ENCODE measurements at regions not wholly inside any gene's neighbourhood (a gene's known extent, or its start where the extent isn't known, plus 50 kb on each side); places are given as distances from the start of the nearest gene placed in this dataset.
"Not testable (repeated sequence)": the region's sequence is repeated elsewhere in the genome, so short reads cannot be mapped to it uniquely, and the experiment has no call there.

DNA sequence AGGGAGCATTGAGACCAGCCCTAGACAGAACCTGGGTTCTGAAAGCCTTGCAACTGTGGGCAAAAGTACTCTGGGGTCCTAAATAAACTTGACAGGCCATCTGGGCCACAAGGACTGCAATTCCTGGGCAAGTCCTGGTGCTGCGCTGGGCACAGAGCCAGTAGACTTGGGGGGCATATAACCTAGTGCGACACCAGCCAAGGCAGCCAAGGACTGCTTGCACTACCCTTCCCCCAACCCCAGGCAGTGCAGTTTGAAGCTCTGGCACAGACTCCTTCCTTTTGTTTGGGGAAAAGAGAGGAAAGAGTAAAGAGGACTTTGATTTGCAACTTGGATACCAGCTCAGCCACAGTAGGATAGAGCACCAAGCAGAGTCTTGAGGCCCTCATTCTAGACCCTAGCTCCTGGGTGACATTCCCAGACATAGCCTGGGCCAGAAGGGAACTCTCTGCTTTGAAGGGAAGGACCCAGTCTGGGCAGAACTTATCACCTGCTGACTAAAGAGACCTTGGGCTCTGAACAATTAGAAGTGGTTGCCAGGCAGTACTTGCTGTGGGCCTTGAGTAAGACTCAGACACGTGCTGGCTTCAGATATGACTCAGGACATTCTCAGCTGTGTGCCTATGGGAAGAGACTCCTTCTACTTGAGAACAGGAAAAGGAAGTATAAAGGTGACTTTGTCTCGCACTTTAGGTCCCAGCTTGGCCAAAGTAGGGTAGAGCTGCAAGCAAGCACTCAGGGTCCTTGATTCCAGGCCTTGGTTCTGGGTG is 522.8 kb downstream of the GLUD2 start:
- no peak overlapping the region for H3K4me3 ChIP-seq (ENCODE audit: low read length)
- TF ChIP-seq, protein P1, sequence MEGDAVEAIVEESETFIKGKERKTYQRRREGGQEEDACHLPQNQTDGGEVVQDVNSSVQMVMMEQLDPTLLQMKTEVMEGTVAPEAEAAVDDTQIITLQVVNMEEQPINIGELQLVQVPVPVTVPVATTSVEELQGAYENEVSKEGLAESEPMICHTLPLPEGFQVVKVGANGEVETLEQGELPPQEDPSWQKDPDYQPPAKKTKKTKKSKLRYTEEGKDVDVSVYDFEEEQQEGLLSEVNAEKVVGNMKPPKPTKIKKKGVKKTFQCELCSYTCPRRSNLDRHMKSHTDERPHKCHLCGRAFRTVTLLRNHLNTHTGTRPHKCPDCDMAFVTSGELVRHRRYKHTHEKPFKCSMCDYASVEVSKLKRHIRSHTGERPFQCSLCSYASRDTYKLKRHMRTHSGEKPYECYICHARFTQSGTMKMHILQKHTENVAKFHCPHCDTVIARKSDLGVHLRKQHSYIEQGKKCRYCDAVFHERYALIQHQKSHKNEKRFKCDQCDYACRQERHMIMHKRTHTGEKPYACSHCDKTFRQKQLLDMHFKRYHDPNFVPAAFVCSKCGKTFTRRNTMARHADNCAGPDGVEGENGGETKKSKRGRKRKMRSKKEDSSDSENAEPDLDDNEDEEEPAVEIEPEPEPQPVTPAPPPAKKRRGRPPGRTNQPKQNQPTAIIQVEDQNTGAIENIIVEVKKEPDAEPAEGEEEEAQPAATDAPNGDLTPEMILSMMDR (IDR thresholded peaks at IDR 0.05; ENCODE audit: insufficient read depth, low read depth, low read length, missing control alignments), result no peak
- DNase-seq (ENCODE audit: low read depth), result peak; percentile 79

DNA sequence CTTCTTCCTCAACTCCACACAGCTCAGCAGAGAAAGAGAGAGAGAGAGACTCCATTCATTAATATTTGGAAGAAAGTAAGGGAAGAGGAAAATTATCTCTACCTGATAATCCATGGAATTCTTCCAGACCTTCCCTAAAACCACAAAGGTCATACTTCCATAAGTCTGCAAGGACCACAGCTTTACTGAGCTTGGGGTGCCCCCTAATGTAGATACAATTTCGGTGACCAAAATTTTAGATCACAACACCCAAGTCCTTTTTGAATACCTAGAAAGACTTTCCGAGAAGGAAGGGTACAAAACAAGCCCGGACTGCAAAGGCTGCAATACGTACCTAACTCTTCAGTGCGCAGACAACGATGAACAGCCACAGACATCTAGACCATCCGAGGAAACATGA is 523.9 kb downstream of the GLUD2 start:
- TF ChIP-seq, protein P1 (IDR thresholded peaks at IDR 0.05; ENCODE audit: insufficient read depth, low read depth, low read length, missing control alignments), result no peak
- DNase-seq (ENCODE audit: low read depth), result no peak
- no peak overlapping the region for H3K4me3 ChIP-seq (ENCODE audit: low read length)

- H3K4me3 ChIP-seq (ENCODE audit: low read length); DNase-seq (ENCODE audit: low read depth): not testable (repeated sequence)
Observed at GRCh38 chrX:121574384-121574783, 527.0 kb downstream of the GLUD2 start.

- peak; percentile 52 for DNase-seq (ENCODE audit: low read depth)
- H3K4me3 ChIP-seq (ENCODE audit: low read length), result no peak overlapping the region
- TF ChIP-seq, protein P1 (IDR thresholded peaks at IDR 0.05; ENCODE audit: insufficient read depth, low read depth, low read length, missing control alignments), result peak; percentile 37
Observed at GRCh38 chrX:121579016-121579760, 531.8 kb downstream of the GLUD2 start.

DNA sequence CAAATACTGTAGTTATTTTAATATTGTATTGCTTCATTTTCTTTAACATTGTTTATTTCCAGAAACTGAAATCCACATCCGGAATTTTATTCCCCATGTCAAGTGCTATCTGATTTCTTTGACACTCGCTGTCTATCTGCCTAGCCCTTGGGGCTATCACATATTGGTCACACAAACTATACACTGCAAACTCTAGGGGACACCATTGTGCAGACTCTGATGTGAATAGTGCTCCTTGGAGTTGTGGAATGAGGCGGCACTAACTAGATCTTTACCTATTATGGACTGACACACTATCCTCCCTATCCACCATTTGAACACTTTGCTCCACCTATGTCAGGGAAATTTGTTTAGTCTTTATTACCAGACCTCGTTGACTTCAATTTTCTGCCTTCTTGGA is 534.5 kb downstream of the GLUD2 start:
- peak; percentile 30 for DNase-seq (ENCODE audit: low read depth)
- TF ChIP-seq, protein P1 (IDR thresholded peaks at IDR 0.05; ENCODE audit: insufficient read depth, low read depth, low read length, missing control alignments), result peak; percentile 16
- no peak overlapping the region for H3K4me3 ChIP-seq (ENCODE audit: low read length)

DNA sequence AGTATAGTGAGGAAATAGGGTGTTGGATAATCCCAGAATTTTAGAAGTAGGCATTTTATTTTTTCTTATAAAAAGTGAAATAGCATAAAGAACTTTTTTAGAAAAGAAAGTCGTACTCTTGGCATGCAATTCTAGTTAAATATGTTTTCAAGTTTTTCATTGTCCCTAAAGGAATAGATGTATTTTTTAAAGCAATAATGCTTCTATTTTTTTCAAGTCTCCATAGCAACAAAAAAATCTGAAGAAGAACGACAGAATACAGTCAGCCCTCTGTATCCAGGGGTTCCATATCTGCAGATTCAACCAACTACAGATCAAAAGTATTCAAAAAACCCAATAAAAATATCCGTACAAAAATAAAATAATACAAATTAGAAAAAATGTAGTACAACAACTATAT is 538.2 kb downstream of the GLUD2 start:
- TF ChIP-seq, protein P1 (IDR thresholded peaks at IDR 0.05; ENCODE audit: insufficient read depth, low read depth, low read length, missing control alignments), result no peak
- H3K4me3 ChIP-seq (ENCODE audit: low read length), result no peak overlapping the region
- no peak for DNase-seq (ENCODE audit: low read depth)

DNA sequence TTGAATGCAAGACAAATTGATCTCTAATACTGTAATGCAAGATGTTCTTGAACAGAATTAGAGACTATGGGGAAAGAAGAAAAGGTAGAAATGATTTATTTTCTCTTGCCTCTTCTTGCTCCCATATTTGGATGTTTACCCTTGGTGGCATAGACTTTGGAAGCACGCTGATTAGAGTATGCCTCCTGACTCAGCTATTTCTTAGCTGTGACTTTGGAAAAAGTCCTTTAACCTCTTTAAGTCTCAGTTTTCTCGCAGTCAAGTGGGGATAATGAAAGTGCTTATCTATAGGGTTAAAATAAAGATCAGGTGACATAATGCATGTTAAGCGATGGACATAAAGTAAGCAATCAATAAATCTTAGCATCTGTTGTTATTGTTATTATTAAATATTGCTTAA is 545.5 kb downstream of the GLUD2 start:
- no peak for DNase-seq (ENCODE audit: low read depth)
- no peak overlapping the region for H3K4me3 ChIP-seq (ENCODE audit: low read length)
- TF ChIP-seq, protein P1 (IDR thresholded peaks at IDR 0.05; ENCODE audit: insufficient read depth, low read depth, low read length, missing control alignments), result no peak
